ENCODE measurements at regions not wholly inside any gene's neighbourhood (a gene's known extent, or its start where the extent isn't known, plus 50 kb on each side); places are given as distances from the start of the nearest gene placed in this dataset.

DNA sequence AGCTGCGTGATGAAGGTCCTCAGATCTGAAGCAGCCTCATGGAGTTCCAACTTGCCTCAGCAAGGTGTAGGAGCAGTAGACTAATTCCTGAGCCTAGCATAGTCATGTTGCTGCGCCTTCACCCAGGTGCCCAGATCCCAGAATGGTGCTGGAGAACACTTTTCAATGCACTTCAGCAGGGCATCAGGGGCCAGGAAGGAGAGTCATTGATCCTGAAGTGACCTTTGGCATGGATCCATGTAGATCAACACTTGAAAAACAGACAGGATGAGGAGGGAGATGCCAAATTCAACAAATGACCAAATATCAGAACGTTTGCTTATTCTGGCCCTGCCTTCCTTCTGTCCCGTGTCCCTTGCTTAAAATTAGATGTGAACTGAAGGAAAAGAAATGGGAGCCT lies 91.9 kb downstream of the LEPR start:
- no peak for TF ChIP-seq GATA2 (IDR thresholded peaks at IDR 0.05; ENCODE audit: low read depth, low read length)
- TF ChIP-seq GATA3 (IDR thresholded peaks at IDR 0.05; ENCODE audit: low read depth, low read length): no peak

All from SH-SY5Y (cell line).